Fibroblast of lung (primary cell): ENCODE measurements at regions not wholly inside any gene's neighbourhood (a gene's known extent, or its start where the extent isn't known, plus 50 kb on each side); places are given as distances from the start of the nearest gene placed in this dataset.
"Not testable (repeated sequence)": the region's sequence is repeated elsewhere in the genome, so short reads cannot be mapped to it uniquely, and the experiment has no call there.

Experiments used
- DNase-seq, 2 donors: peaks; one replicate each; pipeline versions ENCODE4 v3.0.0 to v3.0.0-alpha.2; 2010; ENCODE audit warnings: low read depth in 2 of 2
- H2AFZ ChIP-seq: 2 replicates; pipeline ENCODE4 v1.5.1; 2012; ENCODE audit warnings: low read length, control low read depth, inconsistent platforms
- H3K27ac ChIP-seq: 2 replicates; pipeline ENCODE4 v1.5.1; 2011; ENCODE audit warnings: low read length, control low read depth; ENCODE audit not compliant: insufficient read depth
- H3K27me3 ChIP-seq: 2 replicates; pipeline ENCODE4 v1.5.1; 2011; ENCODE audit warnings: mild to moderate bottlenecking, low read length; ENCODE audit not compliant: control insufficient read depth, insufficient read depth
- H3K36me3 ChIP-seq: 2 replicates; pipeline ENCODE4 v1.5.1; 2011; ENCODE audit warnings: low read length; ENCODE audit not compliant: control insufficient read depth, insufficient read depth
- H3K4me1 ChIP-seq: 2 replicates; pipeline ENCODE4 v1.5.1; 2011; ENCODE audit warnings: low read length; ENCODE audit not compliant: control insufficient read depth, insufficient read depth; ENCODE audit errors: extremely low read depth
- H3K4me2 ChIP-seq: 2 replicates; pipeline ENCODE4 v1.5.1; 2011; ENCODE audit warnings: low read length, control low read depth; ENCODE audit not compliant: insufficient read depth; ENCODE audit errors: extremely low read depth
- H3K4me3 ChIP-seq, 4 experiments: fragments of 200-600 bp in 1 of 4; sonication (generic) in 1 of 4; replicated peaks in 1 of 4; 2 replicates each; pipeline ENCODE4 v1.5.1; 2011 to 2016; ENCODE audit warnings: low read length in 4 of 4, low read depth in 3 of 4, mild to moderate bottlenecking in 3 of 4, control low read depth in 2 of 4, inconsistent platforms in 1 of 4, mixed read lengths in 1 of 4; ENCODE audit not compliant: insufficient read depth in 1 of 4; ENCODE audit errors: control extremely low read depth in 1 of 4
- H3K79me2 ChIP-seq: 2 replicates; pipeline ENCODE4 v1.5.1; 2012; ENCODE audit warnings: mild to moderate bottlenecking, low read length, inconsistent platforms; ENCODE audit not compliant: control insufficient read depth, insufficient read depth
- H3K9ac ChIP-seq: 2 replicates; pipeline ENCODE4 v1.5.1; 2011; ENCODE audit warnings: mild to moderate bottlenecking, low read length, control low read depth; ENCODE audit not compliant: insufficient read depth
- H3K9me3 ChIP-seq: 2 replicates; pipeline ENCODE4 v1.5.1; 2012; ENCODE audit warnings: low read depth, low read length; ENCODE audit not compliant: control insufficient read depth, insufficient read depth
- H4K20me1 ChIP-seq: 2 replicates; pipeline ENCODE4 v1.5.1; 2011; ENCODE audit warnings: low read length; ENCODE audit not compliant: control insufficient read depth, insufficient read depth; ENCODE audit errors: extremely low read depth
- CTCF ChIP-seq, 2 donors: IDR thresholded peaks in 1 of 2; conservative IDR thresholded peaks in 1 of 2; 1 replicate in 1 of 2; 2 replicates in 1 of 2; pipeline ENCODE4 v1.5.1; 2011 to 2012; ENCODE audit warnings: low read length in 2 of 2, control low read depth in 1 of 2, inconsistent platforms in 1 of 2, low read depth in 1 of 2, mild to moderate bottlenecking in 1 of 2
- EZH2 ChIP-seq: IDR thresholded peaks from 2 replicates; pipeline ENCODE4 v1.5.1; 2012; ENCODE audit warnings: low read length, control low read depth, mild to moderate bottlenecking; ENCODE audit errors: missing control alignments

- H3K9me3 ChIP-seq, H3K9ac ChIP-seq, DNase-seq, H3K27me3 ChIP-seq, H3K36me3 ChIP-seq, H3K79me2 ChIP-seq, H3K27ac ChIP-seq, H3K4me2 ChIP-seq, H3K4me1 ChIP-seq, H4K20me1 ChIP-seq, H3K4me3 ChIP-seq, H2AFZ ChIP-seq: not testable (repeated sequence)
These were observed 341.5 kb downstream of the RFPL4B start for GRCh38 chr6:112688487-112689165.

GRCh38 chr6:112689183-112689858 lies 342.2 kb downstream of the RFPL4B start:
- H3K27ac ChIP-seq, H3K27me3 ChIP-seq, H3K9ac ChIP-seq, DNase-seq, H3K4me2 ChIP-seq, H3K36me3 ChIP-seq, H2AFZ ChIP-seq, H4K20me1 ChIP-seq, H3K79me2 ChIP-seq, H3K4me3 ChIP-seq, H3K4me1 ChIP-seq, H3K9me3 ChIP-seq: not testable (repeated sequence)

- no peak overlapping the region for H3K9ac ChIP-seq
- no peak overlapping the region for H3K27ac ChIP-seq
- H4K20me1 ChIP-seq, result no peaks in the 10 kb centered on the region
- H3K9me3 ChIP-seq, result no peaks in the 10 kb centered on the region
- peak; percentile 80 to 85 for DNase-seq
- H3K4me1 ChIP-seq, result peaks cover 7% of the 10 kb centered on the region
- H3K79me2 ChIP-seq, result no peaks in the 10 kb centered on the region
- H3K4me3 ChIP-seq, result peak overlapping the region in 2 of 4 experiments; percentile 6 to 20
- TF ChIP-seq CTCF (conservative IDR thresholded peaks at IDR 0.05 in 1 of 2, IDR thresholded peaks at IDR 0.05 in 1 of 2; ENCODE audit: low read depth in 1 of 2, low read length in 2 of 2) (no peak), EZH2 (no peak)
- no peak overlapping the region for H2AFZ ChIP-seq
- H3K27me3 ChIP-seq, result no peaks in the 10 kb centered on the region
- peak overlapping the region; percentile 78 for H3K4me2 ChIP-seq
- H3K36me3 ChIP-seq, result no peaks in the 10 kb centered on the region
These were observed 343.5 kb downstream of the RFPL4B start for GRCh38 chr6:112690497-112691202.

GRCh38 chr6:112691289-112691688 lies 344.2 kb downstream of the RFPL4B start:
- no peak overlapping the region for H3K27ac ChIP-seq
- peaks cover 7% of the 10 kb centered on the region for H3K4me1 ChIP-seq
- no peak overlapping the region for H3K4me2 ChIP-seq
- no peaks in the 10 kb centered on the region for H4K20me1 ChIP-seq
- no peak for TF ChIP-seq EZH2
- no peak for TF ChIP-seq CTCF (conservative IDR thresholded peaks at IDR 0.05 in 1 of 2, IDR thresholded peaks at IDR 0.05 in 1 of 2; ENCODE audit: low read depth in 1 of 2, low read length in 2 of 2)
- no peaks in the 10 kb centered on the region for H3K36me3 ChIP-seq
- no peaks in the 10 kb centered on the region for H3K79me2 ChIP-seq
- no peaks in the 10 kb centered on the region for H3K9me3 ChIP-seq
- no peak overlapping the region for H2AFZ ChIP-seq
- no peak overlapping the region for H3K4me3 ChIP-seq
- H3K27me3 ChIP-seq, result no peaks in the 10 kb centered on the region
- peak; percentile 91 to 97 for DNase-seq
- H3K9ac ChIP-seq, result no peak overlapping the region
